ENCODE measurements at regions not wholly inside any gene's neighbourhood (a gene's known extent, or its start where the extent isn't known, plus 50 kb on each side); places are given as distances from the start of the nearest gene placed in this dataset.

DNA sequence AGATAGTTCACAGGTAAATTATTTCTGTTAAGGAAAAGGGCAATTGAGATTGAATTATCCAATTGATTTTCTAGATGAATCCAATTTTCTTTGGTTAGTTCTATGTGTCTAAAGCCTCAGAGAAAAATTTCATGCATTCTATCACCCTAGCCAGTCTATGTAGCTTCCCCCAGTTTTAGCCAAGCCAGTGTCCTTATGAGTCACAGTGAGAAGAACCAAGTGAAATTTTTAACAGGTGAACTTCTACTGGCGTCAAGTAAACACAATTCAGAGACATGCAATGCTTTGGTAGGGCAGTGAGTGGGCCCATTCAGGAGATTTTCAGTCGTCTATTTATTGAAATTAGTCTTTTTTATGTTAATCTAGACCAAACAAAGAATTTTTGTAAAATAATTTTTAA, 1077.4 kb upstream of the ARRDC3 start:
- Histone ChIP-seq H3K9me3 (no peaks in the 10 kb centered on the region), H3K4me3 (no peak overlapping the region), H3K4me1 (no peaks in the 10 kb centered on the region), H3K27ac (no peak overlapping the region), H3K27me3 (no peaks in the 10 kb centered on the region), H3K36me3 (no peaks in the 10 kb centered on the region)
- intact Hi-C loops (cut with DNase I), result no loop called here
- DNase-seq (no peak), ATAC-seq (no peak)
- TF ChIP-seq CTCF (IDR thresholded peaks at IDR 0.05), result no peak
- TF ChIP-seq POLR2A (IDR thresholded peaks at IDR 0.05), result no peak
- WGBS (ENCODE audit: insufficient coverage, low coverage, low lambda C conversion rate, missing lambda C conversion rate), result 38% methylated on average over 2 of the region's 2 CpGs

DNA sequence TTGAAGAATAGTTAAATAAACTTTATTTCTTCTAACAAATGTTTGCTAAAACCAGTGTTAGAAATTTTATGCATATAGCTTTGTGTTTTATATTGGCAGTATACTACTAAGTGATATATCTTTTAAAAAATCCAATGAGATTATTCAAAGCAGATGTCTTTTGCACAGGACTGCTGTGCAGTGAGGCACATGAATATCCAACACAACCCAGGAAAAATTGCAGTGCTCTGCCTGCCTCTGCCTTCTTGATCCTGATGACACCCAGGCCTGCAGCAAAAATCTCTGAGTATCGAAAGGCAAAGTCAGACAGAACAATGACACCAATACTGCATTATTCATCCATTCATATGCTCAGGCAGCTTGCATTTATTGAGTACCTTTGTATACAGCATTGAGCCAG, 1076.5 kb upstream of the ARRDC3 start:
- intact Hi-C loops (cut with DNase I), result no loop called here
- no peak for TF ChIP-seq CTCF (IDR thresholded peaks at IDR 0.05)
- no peak for TF ChIP-seq POLR2A (IDR thresholded peaks at IDR 0.05)
- no peak overlapping the region for H3K27ac ChIP-seq
- H3K27me3 ChIP-seq, result no peaks in the 10 kb centered on the region
- H3K4me1 ChIP-seq, result no peaks in the 10 kb centered on the region
- no peak for ATAC-seq
- no peaks in the 10 kb centered on the region for H3K36me3 ChIP-seq
- WGBS (ENCODE audit: insufficient coverage, low coverage, low lambda C conversion rate, missing lambda C conversion rate), result 70% methylated on average over 1 of the region's 1 CpG
- no peaks in the 10 kb centered on the region for H3K9me3 ChIP-seq
- H3K4me3 ChIP-seq, result no peak overlapping the region
- no peak for DNase-seq

DNA sequence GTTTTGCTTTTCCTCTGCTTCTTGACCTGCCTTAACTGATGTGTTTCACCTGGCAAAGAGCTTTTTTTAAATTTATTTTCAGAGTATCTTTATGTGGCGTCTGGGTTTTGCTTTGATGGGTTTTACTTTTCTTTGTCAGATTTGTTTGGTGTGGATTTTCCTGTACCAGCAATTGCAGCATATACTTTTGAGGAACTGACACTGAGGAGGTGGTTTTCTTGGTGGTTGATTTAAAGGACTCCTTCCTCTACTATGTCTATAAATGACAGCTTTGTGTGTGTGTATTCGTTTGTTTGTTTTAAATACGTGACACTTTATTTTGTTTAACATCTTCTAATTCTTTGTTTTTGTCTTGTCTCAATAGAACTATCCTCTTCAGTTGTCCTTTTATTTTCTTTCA, 1071.9 kb upstream of the ARRDC3 start:
- ATAC-seq, result no peak
- Histone ChIP-seq H3K27ac (no peak overlapping the region), H3K4me3 (no peak overlapping the region), H3K27me3 (no peaks in the 10 kb centered on the region), H3K36me3 (no peaks in the 10 kb centered on the region), H3K4me1 (no peaks in the 10 kb centered on the region), H3K9me3 (no peaks in the 10 kb centered on the region)
- DNase-seq, result no peak
- 29% methylated on average over 3 of the region's 3 CpGs for WGBS (ENCODE audit: insufficient coverage, low coverage, low lambda C conversion rate, missing lambda C conversion rate)
- no peak for TF ChIP-seq POLR2A (IDR thresholded peaks at IDR 0.05)
- TF ChIP-seq CTCF (IDR thresholded peaks at IDR 0.05), result no peak
- intact Hi-C loops (cut with DNase I), result no loop called here

- intact Hi-C loops (cut with DNase I), result no loop called here
- TF ChIP-seq CTCF (IDR thresholded peaks at IDR 0.05) (no peak), POLR2A (IDR thresholded peaks at IDR 0.05) (no peak)
- WGBS (ENCODE audit: insufficient coverage, low coverage, low lambda C conversion rate, missing lambda C conversion rate), result 67% methylated on average over 2 of the region's 2 CpGs
These were observed 1061.8 kb upstream of the ARRDC3 start for GRCh38 chr5:92444888-92445287.

DNA sequence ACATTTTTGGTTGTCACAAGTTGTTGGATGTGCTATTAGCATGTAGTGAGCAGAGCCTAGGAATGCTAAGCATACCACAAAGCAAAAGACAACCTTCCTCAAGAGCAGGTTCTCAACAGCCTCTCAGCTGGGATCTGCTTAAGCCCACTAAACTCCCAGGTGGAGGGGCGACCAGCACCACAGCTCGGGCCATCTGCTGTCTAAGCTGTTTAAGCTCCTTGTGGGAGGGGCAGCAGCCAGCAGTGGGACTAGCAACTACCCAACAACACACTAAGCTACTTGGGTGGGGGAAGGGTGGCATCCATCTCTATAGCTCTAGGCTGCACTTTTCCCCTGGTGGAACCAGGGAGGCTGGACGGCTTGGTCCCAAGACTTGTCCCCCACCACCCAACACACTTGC, 1052.7 kb upstream of the ARRDC3 start:
- no peak overlapping the region for H3K4me3 ChIP-seq
- no peaks in the 10 kb centered on the region for H3K36me3 ChIP-seq
- H3K9me3 ChIP-seq, result no peaks in the 10 kb centered on the region
- 100% methylated on average over 1 of the region's 3 CpGs for WGBS (ENCODE audit: insufficient coverage, low coverage, low lambda C conversion rate, missing lambda C conversion rate)
- no peak for TF ChIP-seq POLR2A (IDR thresholded peaks at IDR 0.05)
- TF ChIP-seq CTCF (IDR thresholded peaks at IDR 0.05), result no peak
- DNase-seq, result no peak
- no peaks in the 10 kb centered on the region for H3K4me1 ChIP-seq
- H3K27me3 ChIP-seq, result no peaks in the 10 kb centered on the region
- intact Hi-C loops (cut with DNase I), result no loop called here
- ATAC-seq, result no peak
- H3K27ac ChIP-seq, result no peak overlapping the region

More at GRCh38 chr5:92444888-92445287, 1061.8 kb upstream of the ARRDC3 start:
- Histone ChIP-seq H3K9me3 (no peaks in the 10 kb centered on the region), H3K27me3 (no peaks in the 10 kb centered on the region), H3K27ac (no peak overlapping the region), H3K36me3 (no peaks in the 10 kb centered on the region), H3K4me3 (no peak overlapping the region), H3K4me1 (no peaks in the 10 kb centered on the region)
- no peak for ATAC-seq
- no peak for DNase-seq
